GM12878 (cell line): ENCODE measurements at regions not wholly inside any gene's neighbourhood (a gene's known extent, or its start where the extent isn't known, plus 50 kb on each side); places are given as distances from the start of the nearest gene placed in this dataset.

Experiments used
- ATAC-seq: fragments of 200-7000 bp; cut with Tn5 transposase; 3 replicates; pipeline ENCODE4 v1.9.1; 2020; ENCODE audit warnings: mild to moderate bottlenecking, moderate library complexity
- BruUV-seq: library from RNA; stranded (reverse); fragments of 400-500 nt; replicated peaks from 2 replicates; lab custom pipeline; 2021; lab: Mats Ljungman, UMichigan
- CTCF ChIA-PET: fragments of 300-600 bp; sonication (Branson Sonifier 250); formaldehyde crosslinking; extraction: SDS; loops from one replicate; lab custom pipeline; 2021; ENCODE audit warnings: inconsistent platforms; lab: Yijun Ruan, JAX
- POLR2A ChIA-PET: fragments of 350-600 bp; formaldehyde crosslinking; extraction: SDS; loops from one replicate; lab custom pipeline; 2021; ENCODE audit warnings: inconsistent platforms; lab: Charles Lee
- RAD21 ChIA-PET: fragments of 300-600 bp; sonication (Branson Sonifier 250); formaldehyde crosslinking; loops from one replicate; lab custom pipeline; 2023; ENCODE audit warnings: antibody characterized with exemption; ENCODE audit not compliant: unreplicated experiment; lab: Charles Lee
- SMC1A ChIA-PET: fragments of 300-600 bp; sonication (Branson Sonifier 250); formaldehyde crosslinking; loops from one replicate; lab custom pipeline; 2023; ENCODE audit not compliant: unreplicated experiment, uncharacterized antibody; lab: Charles Lee
- DNase-seq: peaks from one replicate; pipeline ENCODE4 v3.0.0-alpha.2; 2011; ENCODE audit warnings: low read depth, low spot score
- FAIRE-seq: peaks from 3 replicates; lab custom pipeline; 2011; peaks lifted over from hg19 to GRCh38; lab: Jason Lieb, UNC
- H2AFZ ChIP-seq: 2 replicates; pipeline ENCODE4 v1.6.0; 2011; ENCODE audit warnings: low read depth, low read length, control low read depth; ENCODE audit not compliant: control insufficient read depth
- H3K27ac ChIP-seq: 2 replicates; pipeline ENCODE4 v1.5.1; 2011; ENCODE audit warnings: control low read depth; ENCODE audit not compliant: control insufficient read depth, insufficient read depth
- H3K27me3 ChIP-seq, 2 experiments: replicated peaks in 1 of 2; 2 replicates each; pipeline versions ENCODE4 v1.6.0 to v1.6.1; 2011; ENCODE audit warnings: low read length in 1 of 2; ENCODE audit not compliant: control insufficient read depth in 2 of 2, insufficient read depth in 2 of 2
- H3K36me3 ChIP-seq, 2 experiments: 2 replicates each; pipeline ENCODE4 v1.5.1; 2011; ENCODE audit warnings: low read length in 1 of 2; ENCODE audit not compliant: control insufficient read depth in 2 of 2, insufficient read depth in 2 of 2
- H3K4me1 ChIP-seq: 2 replicates; pipeline ENCODE4 v1.6.1; 2011; ENCODE audit warnings: mild to moderate bottlenecking, low read length, moderate library complexity, mixed read lengths; ENCODE audit not compliant: control insufficient read depth, insufficient read depth
- H3K4me2 ChIP-seq: 2 replicates; pipeline ENCODE4 v1.6.0; 2011; ENCODE audit warnings: control low read depth; ENCODE audit not compliant: control insufficient read depth, insufficient read depth
- H3K4me3 ChIP-seq: fragments of 200-600 bp; sonication (generic); 2 replicates; pipeline ENCODE4 v1.5.1; 2016
- H3K79me2 ChIP-seq: 2 replicates; pipeline ENCODE4 v1.6.0; 2011; ENCODE audit warnings: low read length; ENCODE audit not compliant: control insufficient read depth, insufficient read depth
- H3K9ac ChIP-seq: 2 replicates; pipeline ENCODE4 v1.8.0; 2011; ENCODE audit warnings: low read length, control low read depth, mixed read lengths; ENCODE audit not compliant: control insufficient read depth, insufficient read depth
- H3K9me3 ChIP-seq: replicated peaks from 3 replicates; pipeline ENCODE4 v1.5.1; 2011; ENCODE audit warnings: mild to moderate bottlenecking, low read length; ENCODE audit not compliant: control insufficient read depth, insufficient read depth
- H4K20me1 ChIP-seq: 2 replicates; pipeline ENCODE4 v1.6.0; 2011; ENCODE audit not compliant: control insufficient read depth, insufficient read depth
- FOS ChIP-seq: IDR thresholded peaks from 3 replicates; pipeline ENCODE4 v1.6.1; 2011; ENCODE audit warnings: borderline replicate concordance; ENCODE audit not compliant: insufficient read length; ENCODE audit errors: extremely low read depth
- IRF4 ChIP-seq: IDR thresholded peaks from 2 replicates; pipeline ENCODE4 v1.6.1; 2011; ENCODE audit warnings: low read depth, low read length
- MTA3 ChIP-seq: IDR thresholded peaks from 2 replicates; pipeline ENCODE4 v1.6.1; 2012; ENCODE audit warnings: low read length, inconsistent platforms, borderline replicate concordance
- MYC ChIP-seq: IDR thresholded peaks from 2 replicates; pipeline ENCODE4 v1.6.1; 2011; ENCODE audit warnings: mild to moderate bottlenecking, low read length, moderate library complexity, inconsistent platforms; ENCODE audit not compliant: insufficient read depth, insufficient replicate concordance, insufficient read length, severe bottlenecking
- NRF1 ChIP-seq: conservative IDR thresholded peaks from 2 replicates; pipeline ENCODE4 v1.6.1; 2011; ENCODE audit warnings: mild to moderate bottlenecking, low read depth, low read length, improper control_type of control experiment
- SMAD5 ChIP-seq: IDR thresholded peaks from 2 replicates; pipeline ENCODE4 v1.6.1; 2016; ENCODE audit warnings: antibody characterized with exemption, low read depth
- TARDBP ChIP-seq: IDR thresholded peaks from 2 replicates; pipeline ENCODE4 v1.6.1; 2016; ENCODE audit warnings: borderline replicate concordance
- YY1 ChIP-seq: IDR thresholded peaks from 2 replicates; pipeline ENCODE4 v1.6.1; 2011; ENCODE audit warnings: low read depth, mild to moderate bottlenecking, low read length
- WGBS: methylation state at CpG from one replicate; pipeline ENCODE4 v1.1.6; 2016; ENCODE audit warnings: low lambda C conversion rate; ENCODE audit not compliant: insufficient replicate concordance, insufficient coverage; ENCODE audit errors: missing lambda C conversion rate; 5-methylcytosine and 5-hydroxymethylcytosine counted together
- in situ Hi-C: fragments of 300-500 bp; cut with MboI; formaldehyde crosslinking; loops from 9 replicates; pipeline ENCODE4 v1.14.3; 2018; ENCODE audit warnings: mixed read lengths
- intact Hi-C: fragments of 100-400 bp; cut with micrococcal nuclease; formaldehyde crosslinking; loops from one replicate; pipeline ENCODE4 v1.14.2; 2022; ENCODE audit not compliant: unreplicated experiment

DNA sequence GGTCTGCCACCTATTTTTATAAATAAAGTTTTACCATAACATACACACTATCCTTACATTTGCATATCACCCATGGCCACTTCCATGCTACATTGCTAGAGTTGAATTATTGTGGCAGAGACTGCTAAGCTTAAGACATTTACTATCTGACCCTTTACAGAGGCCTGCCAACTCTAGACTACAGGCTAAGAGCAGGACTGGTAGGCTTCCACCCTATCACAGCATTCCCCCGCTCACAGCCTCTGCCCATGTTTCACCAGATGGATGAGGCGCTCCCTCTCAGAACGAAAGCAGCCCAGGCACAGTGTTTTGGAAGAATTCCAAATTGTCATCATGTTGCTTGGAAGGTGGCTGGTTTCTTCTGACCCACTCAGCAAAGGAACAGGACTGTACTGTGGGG, 91.7 kb upstream of the SLC35G4 start:
- intact Hi-C loops (loop anchor here (10.0 kb wide), 1 partner anchor 353 kb away; no protein-coding TSS in a partner anchor), in situ Hi-C loops (loop anchor here (10.0 kb wide), 1 partner anchor 733 kb away; no protein-coding TSS in a partner anchor)
- Histone ChIP-seq H4K20me1 (0 out of 2 replicates have a peak, but pooled peaks cover 2% of the 10 kb centered on the region), H2AFZ (no peak overlapping the region), H3K27me3 (no peaks in the 10 kb centered on the region), H3K9me3 (no peaks in the 10 kb centered on the region), H3K27ac (no peak overlapping the region), H3K9ac (no peak overlapping the region), H3K4me3 (no peak overlapping the region), H3K79me2 (no peaks in the 10 kb centered on the region), H3K4me1 (peaks cover 2% of the 10 kb centered on the region), H3K4me2 (no peak overlapping the region), H3K36me3 (no peaks in the 10 kb centered on the region)
- WGBS: 46% methylated on average over 3 of the region's 3 CpGs
- ChIA-PET RAD21 (interaction anchor here (1.2 to 2.7 kb wide), 2 partner anchors 36 to 207 kb away, joined by 4 to 14 read pairs; no protein-coding TSS in a partner anchor), SMC1A (interaction anchor here (1.1 to 2.4 kb wide), 3 partner anchors 207 to 666 kb away, joined by 3 to 11 read pairs (median 4); no protein-coding TSS in a partner anchor), CTCF (interaction anchor here (0.6 to 5.2 kb wide), 17 partner anchors 8 to 1546 kb away, joined by 3 to 65 read pairs (median 5); no protein-coding TSS in a partner anchor), POLR2A (no interaction called here)
- FAIRE-seq (no peak), ATAC-seq (no peak), DNase-seq (no peak)
- BruUV-seq: no TSS peak
- TF ChIP-seq FOS: no peak
- no peak for TF ChIP-seq MYC
- no peak for TF ChIP-seq SMAD5
- TF ChIP-seq TARDBP: no peak
- no peak for TF ChIP-seq MTA3
- TF ChIP-seq IRF4: no peak
- TF ChIP-seq YY1: no peak
- TF ChIP-seq NRF1: no peak
